Epithelial cell of proximal tubule (primary cell): ENCODE measurements at regions not wholly inside any gene's neighbourhood (a gene's known extent, or its start where the extent isn't known, plus 50 kb on each side); places are given as distances from the start of the nearest gene placed in this dataset.

Experiments
- DNase-seq: peaks from one replicate; pipeline ENCODE4 v3.0.0-alpha.2; 2011; ENCODE audit warnings: low read depth
- H3K4me3 ChIP-seq: 2 replicates; pipeline ENCODE4 v1.5.1; 2011; ENCODE audit warnings: low read depth, mild to moderate bottlenecking, low read length
- TF ChIP-seq, protein P1 (sequence below): conservative IDR thresholded peaks from 2 replicates; pipeline ENCODE4 v1.5.1; 2012; ENCODE audit warnings: low read depth, mild to moderate bottlenecking, low read length

- no peak overlapping the region for H3K4me3 ChIP-seq
- TF ChIP-seq, protein P1, sequence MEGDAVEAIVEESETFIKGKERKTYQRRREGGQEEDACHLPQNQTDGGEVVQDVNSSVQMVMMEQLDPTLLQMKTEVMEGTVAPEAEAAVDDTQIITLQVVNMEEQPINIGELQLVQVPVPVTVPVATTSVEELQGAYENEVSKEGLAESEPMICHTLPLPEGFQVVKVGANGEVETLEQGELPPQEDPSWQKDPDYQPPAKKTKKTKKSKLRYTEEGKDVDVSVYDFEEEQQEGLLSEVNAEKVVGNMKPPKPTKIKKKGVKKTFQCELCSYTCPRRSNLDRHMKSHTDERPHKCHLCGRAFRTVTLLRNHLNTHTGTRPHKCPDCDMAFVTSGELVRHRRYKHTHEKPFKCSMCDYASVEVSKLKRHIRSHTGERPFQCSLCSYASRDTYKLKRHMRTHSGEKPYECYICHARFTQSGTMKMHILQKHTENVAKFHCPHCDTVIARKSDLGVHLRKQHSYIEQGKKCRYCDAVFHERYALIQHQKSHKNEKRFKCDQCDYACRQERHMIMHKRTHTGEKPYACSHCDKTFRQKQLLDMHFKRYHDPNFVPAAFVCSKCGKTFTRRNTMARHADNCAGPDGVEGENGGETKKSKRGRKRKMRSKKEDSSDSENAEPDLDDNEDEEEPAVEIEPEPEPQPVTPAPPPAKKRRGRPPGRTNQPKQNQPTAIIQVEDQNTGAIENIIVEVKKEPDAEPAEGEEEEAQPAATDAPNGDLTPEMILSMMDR: no peak
- DNase-seq: no peak
Measured at GRCh38 chr9:28155067-28155466, 581.8 kb upstream of the C9orf72 start.

DNA sequence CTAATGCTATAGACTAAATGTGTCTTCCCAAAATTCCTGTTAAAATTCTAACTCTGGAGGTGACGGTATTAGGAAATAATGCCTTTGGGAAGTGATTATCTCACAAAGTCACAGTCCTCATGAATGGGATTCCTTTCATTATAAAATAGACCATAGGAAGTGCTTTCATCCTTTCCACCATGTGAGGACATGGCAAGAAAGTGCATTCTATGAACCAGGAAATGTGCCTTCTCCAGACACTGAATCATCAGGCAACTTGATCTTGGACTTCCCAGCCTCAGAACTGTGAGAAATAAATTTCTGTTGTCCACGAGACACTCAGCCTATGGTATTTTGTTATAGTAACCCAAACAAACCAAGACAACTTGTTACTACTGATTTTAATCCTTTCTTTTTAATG is 582.4 kb upstream of the C9orf72 start:
- H3K4me3 ChIP-seq: no peak overlapping the region
- TF ChIP-seq, protein P1: no peak
- DNase-seq: no peak

DNA sequence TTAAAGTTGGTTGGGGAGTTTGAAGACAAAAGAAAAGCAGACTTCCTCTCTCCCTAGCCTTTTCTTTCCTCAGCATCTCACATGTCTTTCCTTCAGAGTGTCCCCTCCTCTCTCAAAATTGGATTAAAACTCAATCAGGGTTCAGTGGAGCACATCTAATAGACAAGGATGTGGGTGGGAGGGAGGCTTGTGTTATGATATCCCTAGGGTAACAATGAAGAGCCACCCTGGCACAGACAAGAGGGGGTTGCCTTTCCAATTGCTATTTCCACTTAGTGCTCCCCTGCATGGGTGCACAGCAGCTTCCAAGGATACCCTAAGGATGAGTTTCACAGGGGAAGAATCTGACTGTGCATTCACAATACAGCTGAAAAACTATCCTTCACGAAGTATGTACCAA is 585.2 kb upstream of the C9orf72 start:
- no peak overlapping the region for H3K4me3 ChIP-seq
- DNase-seq: no peak

GRCh38 chr9:28163619-28164018 is 590.3 kb upstream of the C9orf72 start:
- no peak for DNase-seq
- TF ChIP-seq, protein P1: no peak
- no peak overlapping the region for H3K4me3 ChIP-seq

More for the DNA sequence above, 585.2 kb upstream of the C9orf72 start:
- TF ChIP-seq, protein P1: no peak

GRCh38 chr9:28166179-28166578 is 592.9 kb upstream of the C9orf72 start:
- TF ChIP-seq, protein P1: no peak
- no peak for DNase-seq
- no peak overlapping the region for H3K4me3 ChIP-seq

DNA sequence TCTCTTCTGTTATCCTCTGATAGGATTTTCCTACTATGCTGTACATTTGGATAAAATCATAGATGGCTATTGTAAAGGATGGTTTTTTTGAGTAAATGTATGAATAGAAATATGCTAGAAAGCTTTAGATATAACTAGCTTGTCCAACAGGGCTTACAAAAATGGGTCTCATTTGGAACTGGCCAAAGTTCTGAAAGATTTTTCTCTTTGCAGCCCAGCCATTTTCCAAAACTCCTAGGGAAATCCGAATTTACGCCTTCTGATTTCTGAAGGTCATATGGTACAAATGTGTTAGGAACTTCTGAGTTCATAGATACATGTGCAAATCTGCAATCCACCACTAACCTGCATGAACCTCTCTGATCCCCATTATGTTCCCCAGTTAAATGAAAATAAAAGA is 603.9 kb upstream of the C9orf72 start:
- no peak for DNase-seq
- no peak overlapping the region for H3K4me3 ChIP-seq
- TF ChIP-seq, protein P1: no peak

- H3K4me3 ChIP-seq: no peak overlapping the region
- TF ChIP-seq, protein P1: no peak
- no peak for DNase-seq
Measured at GRCh38 chr9:28177925-28178324, 604.6 kb upstream of the C9orf72 start.
